Heart left ventricle (tissue), 16 donors: ENCODE measurements at regions not wholly inside any gene's neighbourhood (a gene's known extent, or its start where the extent isn't known, plus 50 kb on each side); places are given as distances from the start of the nearest gene placed in this dataset.

Experiments used
- ATAC-seq, 4 donors: fragments of 200-7000 bp; cut with Tn5 transposase; one replicate each; pipeline ENCODE4 v1.9.1; 2020 to 2022; ENCODE audit warnings: moderate library complexity in 4 of 4, mild to moderate bottlenecking in 3 of 4, moderate number of reproducible peaks in 1 of 4
- DNase-seq, 5 donors: peaks; one replicate each; pipeline ENCODE4 v3.0.0-alpha.2; 2020
- H3K27ac ChIP-seq, 12 donors: fragments of 200-600 bp; sonication (generic) in 4 of 12; one replicate each; pipeline versions ENCODE4 v1.5.0 to v1.8.0; 2016 to 2022; ENCODE audit warnings: mild to moderate bottlenecking in 2 of 12
- H3K27me3 ChIP-seq, 9 donors: fragments of 200-600 bp; sonication (generic) in 2 of 9; one replicate each; pipeline versions ENCODE4 v1.5.1 to v1.8.0; 2016 to 2022; ENCODE audit warnings: mild to moderate bottlenecking in 3 of 9
- H3K36me3 ChIP-seq, 9 donors: fragments of 200-600 bp; sonication (generic) in 2 of 9; one replicate each; pipeline versions ENCODE4 v1.5.0 to v1.8.0; 2018 to 2022; ENCODE audit warnings: mild to moderate bottlenecking in 2 of 9
- H3K4me1 ChIP-seq, 12 donors: fragments of 200-600 bp; sonication (generic) in 4 of 12; one replicate each; pipeline versions ENCODE4 v1.5.0 to v1.8.0; 2016 to 2022; ENCODE audit warnings: mild to moderate bottlenecking in 3 of 12
- H3K4me3 ChIP-seq, 12 donors: fragments of 200-600 bp; sonication (generic) in 4 of 12; one replicate each; pipeline versions ENCODE4 v1.5.0 to v1.8.0; 2017 to 2022; ENCODE audit warnings: mild to moderate bottlenecking in 9 of 12, moderate library complexity in 4 of 12
- H3K9me3 ChIP-seq, 12 donors: fragments of 200-600 bp; sonication (generic) in 4 of 12; one replicate each; pipeline versions ENCODE4 v1.5.0 to v1.8.0; 2016 to 2022; ENCODE audit warnings: mild to moderate bottlenecking in 1 of 12
- POLR2A ChIP-seq, 2 donors: fragments of 450-650 bp; IDR thresholded peaks; one replicate each; pipeline ENCODE4 v1.6.1; 2017; ENCODE audit warnings: antibody characterized with exemption in 2 of 2, mild to moderate bottlenecking in 2 of 2, moderate library complexity in 2 of 2
- WGBS, 4 donors: extraction: QIAGEN DNeasy Blood & Tissue Kit in 2 of 4; methylation state at CpG; one replicate each; pipeline versions ENCODE4 v1.1.5 to v1.1.7; 2013 to 2018; 5-methylcytosine and 5-hydroxymethylcytosine counted together
- intact Hi-C, 10 donors: fragments of 100-400 bp; cut with DNase I; formaldehyde crosslinking; loops; one replicate each; pipeline versions ENCODE4 v1.11.1 to v1.14.2; 2022
- TF ChIP-seq, protein P1 (sequence below), 12 donors: fragments of 200-600 bp; sonication (generic) in 4 of 12; IDR thresholded peaks; one replicate each; pipeline versions ENCODE4 v1.5.0 to v1.8.0; 2018 to 2022; ENCODE audit warnings: antibody characterized with exemption in 12 of 12, mild to moderate bottlenecking in 5 of 12
- donor health status: ischemic (EF 13 %, LVEDD 7.1; RV severe dilation, severe dysfunction).
- donor health status: healthy with polysubstance abuse.
- donor health status: DM: no; HTN: yes; CAD: no.
- donor health status: DM: no; HTN: no; CAD: no.
- donor health status: ischemic (EF 25% LVEDD 6.9; RV normal size, moderate dysfunction).
- donor health status: ischemic (EF 25% LVEDD 5.7; RV mildly dilated, moderate dysfunction).
- donor health status: healthy.
- donor health status: DM: yes; HTN: yes; CAD: no.
- donor health status: ischemic (EF 35%, LVEDD 5.7; RV mildly dilated, moderate dysfunction).
- donor health status: nonischemic (EF 11% LVEDD 7.7; RV severe dilation, severe dysfunction).
- donor health status: DM: yes; HTN: yes; CAD: no.
- donor health status: PGD.
- donor health status: ischemic (EF 29% LVEDD 5.4; RV normal size, mild dysfunction).
- donor health status: nonischemic (EF 23%, LVEDD 6.1; RV moderate dilation, normal function).

DNA sequence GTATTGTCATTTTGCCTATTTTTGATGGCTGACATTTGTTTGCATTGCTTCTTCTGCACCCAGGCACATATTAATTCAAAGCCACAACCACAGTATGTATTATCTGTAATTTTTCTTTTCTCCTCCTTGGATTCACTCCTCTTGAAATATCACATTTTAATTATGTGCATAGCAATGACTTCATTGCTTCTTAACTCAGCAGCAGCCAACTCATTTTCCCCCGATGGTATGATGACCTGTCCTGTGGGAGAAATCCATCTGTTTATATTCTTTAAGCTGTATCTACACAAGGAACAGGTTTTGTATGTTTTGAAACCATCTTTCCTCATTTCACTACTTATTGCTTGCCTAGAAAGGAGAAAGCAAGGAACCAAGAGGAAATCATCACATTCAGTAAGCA is 588.8 kb downstream of the INHBA start:
- ATAC-seq (no peak), DNase-seq (no peak)
- 45 to 68% (median 60%) methylated on average over 1 of the region's 1 CpG for WGBS, 4 donors
- Histone ChIP-seq H3K36me3 (no peaks in the 10 kb centered on the region), H3K27ac (no peak overlapping the region), H3K4me3 (no peak overlapping the region), H3K4me1 (no peaks in the 10 kb centered on the region), H3K27me3 (no peaks in the 10 kb centered on the region), H3K9me3 (no peaks in the 10 kb centered on the region)
- TF ChIP-seq, protein P1, sequence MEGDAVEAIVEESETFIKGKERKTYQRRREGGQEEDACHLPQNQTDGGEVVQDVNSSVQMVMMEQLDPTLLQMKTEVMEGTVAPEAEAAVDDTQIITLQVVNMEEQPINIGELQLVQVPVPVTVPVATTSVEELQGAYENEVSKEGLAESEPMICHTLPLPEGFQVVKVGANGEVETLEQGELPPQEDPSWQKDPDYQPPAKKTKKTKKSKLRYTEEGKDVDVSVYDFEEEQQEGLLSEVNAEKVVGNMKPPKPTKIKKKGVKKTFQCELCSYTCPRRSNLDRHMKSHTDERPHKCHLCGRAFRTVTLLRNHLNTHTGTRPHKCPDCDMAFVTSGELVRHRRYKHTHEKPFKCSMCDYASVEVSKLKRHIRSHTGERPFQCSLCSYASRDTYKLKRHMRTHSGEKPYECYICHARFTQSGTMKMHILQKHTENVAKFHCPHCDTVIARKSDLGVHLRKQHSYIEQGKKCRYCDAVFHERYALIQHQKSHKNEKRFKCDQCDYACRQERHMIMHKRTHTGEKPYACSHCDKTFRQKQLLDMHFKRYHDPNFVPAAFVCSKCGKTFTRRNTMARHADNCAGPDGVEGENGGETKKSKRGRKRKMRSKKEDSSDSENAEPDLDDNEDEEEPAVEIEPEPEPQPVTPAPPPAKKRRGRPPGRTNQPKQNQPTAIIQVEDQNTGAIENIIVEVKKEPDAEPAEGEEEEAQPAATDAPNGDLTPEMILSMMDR (IDR thresholded peaks at IDR 0.05), result no peak
- TF ChIP-seq POLR2A (IDR thresholded peaks at IDR 0.05), result no peak
- intact Hi-C loops, result no loop called here

DNA sequence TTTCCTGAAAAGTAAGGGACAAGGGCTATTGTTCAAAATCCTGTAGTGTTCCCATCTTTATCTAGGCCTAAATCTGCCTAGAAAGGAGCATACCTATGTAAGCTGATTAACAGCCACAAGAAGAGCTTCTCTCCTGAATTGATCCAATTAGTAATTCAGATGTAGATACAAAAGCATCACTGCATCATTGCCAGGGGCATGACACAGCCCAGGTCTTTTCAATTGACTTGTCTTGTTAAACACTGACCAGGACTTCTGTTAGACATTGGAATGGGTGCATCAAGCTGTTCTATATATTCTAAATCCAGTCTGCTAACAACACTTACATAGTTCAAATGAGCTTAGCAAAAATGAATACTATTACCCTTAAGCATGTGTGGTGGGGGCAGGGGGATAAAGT is 589.2 kb downstream of the INHBA start:
- ATAC-seq (no peak), DNase-seq (no peak)
- no peak for TF ChIP-seq POLR2A (IDR thresholded peaks at IDR 0.05)
- no peaks in the 10 kb centered on the region for H3K27me3 ChIP-seq
- no peak overlapping the region for H3K27ac ChIP-seq
- H3K36me3 ChIP-seq, result no peaks in the 10 kb centered on the region
- intact Hi-C loops, result no loop called here
- H3K9me3 ChIP-seq, result no peaks in the 10 kb centered on the region
- no peaks in the 10 kb centered on the region for H3K4me1 ChIP-seq
- H3K4me3 ChIP-seq, result no peak overlapping the region

DNA sequence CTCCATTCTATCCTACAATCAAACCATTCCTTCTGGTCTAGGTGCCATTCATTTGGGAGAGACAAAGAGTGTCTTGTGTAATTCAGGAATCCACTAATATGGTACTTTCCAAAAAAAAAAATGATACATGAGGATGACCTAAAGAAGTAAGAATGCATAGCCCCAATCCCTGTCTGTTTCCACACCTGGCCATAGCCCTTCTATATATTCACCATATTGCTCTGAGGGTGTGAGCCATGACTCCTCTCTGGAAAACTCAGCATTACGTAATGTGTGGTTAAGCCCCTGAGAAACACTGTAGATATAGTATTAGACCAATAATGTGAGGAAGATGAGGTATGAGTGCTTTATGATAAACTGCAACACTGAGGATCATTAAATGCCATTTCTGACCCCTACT is 592.7 kb downstream of the INHBA start:
- no peaks in the 10 kb centered on the region for H3K36me3 ChIP-seq
- H3K9me3 ChIP-seq, result no peaks in the 10 kb centered on the region
- intact Hi-C loops, result no loop called here
- no peak for TF ChIP-seq POLR2A (IDR thresholded peaks at IDR 0.05)
- TF ChIP-seq, protein P1 (IDR thresholded peaks at IDR 0.05), result no peak
- H3K27ac ChIP-seq, result no peak overlapping the region
- H3K4me1 ChIP-seq, result no peaks in the 10 kb centered on the region
- no peaks in the 10 kb centered on the region for H3K27me3 ChIP-seq
- no peak for DNase-seq
- H3K4me3 ChIP-seq, result no peak overlapping the region
- no peak for ATAC-seq
- 91 to 95% (median 94%) methylated on average over 1 of the region's 1 CpG for whole genome bisulfite sequencing, 4 donors

DNA sequence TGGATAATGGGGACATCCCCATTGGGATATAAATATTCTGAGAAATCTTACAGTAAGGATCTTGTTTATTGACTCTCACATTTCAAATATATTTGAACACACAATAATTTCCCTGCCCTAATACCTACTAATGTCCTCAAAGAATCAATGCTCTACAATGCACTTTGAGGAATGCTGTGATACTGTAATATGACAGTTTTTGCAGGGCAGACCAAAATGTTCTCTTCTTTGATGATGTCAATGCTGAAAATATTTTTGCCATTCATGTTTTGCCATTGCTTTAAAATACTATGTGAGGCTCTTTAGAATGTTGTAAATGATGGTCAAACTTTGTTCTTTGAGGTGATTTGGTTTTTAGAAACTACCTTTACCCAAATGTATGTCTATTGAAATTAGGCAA is 594.1 kb downstream of the INHBA start:
- Histone ChIP-seq H3K4me1 (no peaks in the 10 kb centered on the region), H3K9me3 (peaks cover 0 to 3% (median 0%) of the 10 kb centered on the region in 12 donors), H3K4me3 (no peak overlapping the region), H3K27me3 (no peaks in the 10 kb centered on the region), H3K36me3 (no peaks in the 10 kb centered on the region), H3K27ac (no peak overlapping the region)
- intact Hi-C loops, result no loop called here
- DNase-seq (no peak), ATAC-seq (no peak)
- TF ChIP-seq, protein P1 (IDR thresholded peaks at IDR 0.05), result no peak
- TF ChIP-seq POLR2A (IDR thresholded peaks at IDR 0.05), result no peak

DNA sequence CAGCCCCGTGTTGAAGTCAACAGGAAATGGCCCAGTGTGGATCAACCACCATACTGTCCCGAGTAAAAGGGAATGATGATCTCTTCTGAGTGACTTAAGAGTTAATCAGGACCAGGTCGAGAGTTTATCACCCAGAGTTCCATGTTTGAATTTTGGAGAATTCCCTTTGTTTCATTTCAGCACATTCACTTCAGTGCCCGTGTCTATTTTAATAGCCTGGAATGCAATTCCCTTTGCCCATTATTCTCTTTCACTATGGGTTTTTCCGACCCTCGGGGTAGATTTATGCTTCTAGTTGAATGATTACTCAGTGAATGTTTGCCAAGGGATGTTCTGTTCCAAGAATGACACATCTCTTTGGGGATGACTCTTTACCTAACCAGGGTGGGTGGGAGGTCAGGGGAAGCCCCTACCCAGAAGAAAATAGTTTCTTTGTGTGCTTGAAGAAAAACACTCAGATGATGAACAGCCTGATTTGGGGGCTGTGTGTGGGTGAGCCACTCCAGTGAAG is 594.9 kb downstream of the INHBA start:
- no peak overlapping the region for H3K27ac ChIP-seq
- no peaks in the 10 kb centered on the region for H3K27me3 ChIP-seq
- peaks cover 0 to 4% (median 0%) of the 10 kb centered on the region in 12 donors for H3K9me3 ChIP-seq
- 54 to 66% (median 57%) methylated on average over 6 of the region's 6 CpGs for WGBS, 4 donors
- DNase-seq, result no peak
- no peak for ATAC-seq
- H3K4me1 ChIP-seq, result no peaks in the 10 kb centered on the region
- H3K36me3 ChIP-seq, result no peaks in the 10 kb centered on the region
- intact Hi-C loops, result no loop called here
- H3K4me3 ChIP-seq, result no peak overlapping the region
- TF ChIP-seq, protein P1 (IDR thresholded peaks at IDR 0.05), result no peak
- no peak for TF ChIP-seq POLR2A (IDR thresholded peaks at IDR 0.05)
